ENCODE measurements at regions not wholly inside any gene's neighbourhood (a gene's known extent, or its start where the extent isn't known, plus 50 kb on each side); places are given as distances from the start of the nearest gene placed in this dataset.

GRCh38 chr15:46753946-46754345 is 963.4 kb upstream of the SEMA6D start (continued):
- no peak for TF ChIP-seq CTCF (IDR thresholded peaks at IDR 0.05 in 2 of 3, conservative IDR thresholded peaks at IDR 0.05 in 1 of 3; ENCODE audit: borderline replicate concordance in 1 of 3, insufficient read depth in 1 of 3, low read depth in 2 of 3, low read length in 2 of 3)

- Histone ChIP-seq H3K9me2 (ENCODE audit: insufficient read depth) (no peaks in the 10 kb centered on the region), H3K9ac (ENCODE audit: low read length) (no peak overlapping the region), H3K4me1 (ENCODE audit: control insufficient read depth in 1 of 2, insufficient read depth in 2 of 2, low read length in 2 of 2) (no peaks in the 10 kb centered on the region), H3K4me3 (replicated peaks in 1 of 2; ENCODE audit: low read depth in 1 of 2, low read length in 2 of 2) (no peak overlapping the region), H3K4me2 (ENCODE audit: low read length) (no peak overlapping the region), H3K36me3 (ENCODE audit: control insufficient read depth in 1 of 2, insufficient read depth in 2 of 2, low read length in 2 of 2) (no peaks in the 10 kb centered on the region), H2AFZ (ENCODE audit: low read depth, low read length, poor library complexity, severe bottlenecking) (no peak overlapping the region), H3K27me3 (ENCODE audit: insufficient read depth, low read length) (no peaks in the 10 kb centered on the region), H3K27ac (ENCODE audit: low read depth, low read length) (no peak overlapping the region), H3K9me3 (ENCODE audit: control insufficient read depth in 1 of 2, insufficient read depth in 1 of 2, low read depth in 1 of 2, low read length in 2 of 2) (peaks cover 16 to 18% of the 10 kb centered on the region in 2 experiments; a peak in 3 of 4 replicates), H4K20me1 (ENCODE audit: insufficient read depth) (no peaks in the 10 kb centered on the region), H3K79me2 (ENCODE audit: insufficient read depth, low read length) (no peaks in the 10 kb centered on the region)
- no TSS peak for BruUV-seq (replicated peaks)
- intact Hi-C loops (cut with micrococcal nuclease), result no loop called here
- DNase-seq (ENCODE audit: low read depth, low spot score) (no peak), ATAC-seq (no peak)
- TF ChIP-seq POLR2AphosphoS5 (IDR thresholded peaks at IDR 0.05; ENCODE audit: low read depth, low read length) (no peak), MAX (IDR thresholded peaks at IDR 0.05) (no peak)
- ChIA-PET CTCF (no interaction called here), POLR2A (no interaction called here), RAD21 (ENCODE audit: low non-redundant PET in 1 of 2, low total read pairs in 2 of 2, uncharacterized antibody in 2 of 2, unreplicated experiment in 2 of 2) (no interaction called here)
These were observed 954.2 kb upstream of the SEMA6D start for GRCh38 chr15:46763091-46763490.

GRCh38 chr15:46764851-46765250 is 952.5 kb upstream of the SEMA6D start:
- H3K4me2 ChIP-seq (ENCODE audit: low read length), result no peak overlapping the region
- ChIA-PET POLR2A (no interaction called here), RAD21 (ENCODE audit: low non-redundant PET in 1 of 2, low total read pairs in 2 of 2, uncharacterized antibody in 2 of 2, unreplicated experiment in 2 of 2) (no interaction called here), CTCF (no interaction called here)
- no peaks in the 10 kb centered on the region for H3K27me3 ChIP-seq (ENCODE audit: insufficient read depth, low read length)
- no peaks in the 10 kb centered on the region for H3K9me2 ChIP-seq (ENCODE audit: insufficient read depth)
- H2AFZ ChIP-seq (ENCODE audit: low read depth, low read length, poor library complexity, severe bottlenecking), result no peak overlapping the region
- no peaks in the 10 kb centered on the region for H4K20me1 ChIP-seq (ENCODE audit: insufficient read depth)
- DNase-seq (ENCODE audit: low read depth, low spot score) (no peak), ATAC-seq (no peak)
- intact Hi-C loops (cut with micrococcal nuclease), result no loop called here
- no TSS peak for BruUV-seq (replicated peaks)
- H3K9me3 ChIP-seq (ENCODE audit: control insufficient read depth in 1 of 2, insufficient read depth in 1 of 2, low read depth in 1 of 2, low read length in 2 of 2), result peaks cover 14 to 16% of the 10 kb centered on the region in 2 experiments; a peak in 2 of 4 replicates
- H3K4me3 ChIP-seq (replicated peaks in 1 of 2; ENCODE audit: low read depth in 1 of 2, low read length in 2 of 2), result no peak overlapping the region
- H3K79me2 ChIP-seq (ENCODE audit: insufficient read depth, low read length), result no peaks in the 10 kb centered on the region
- H3K9ac ChIP-seq (ENCODE audit: low read length), result no peak overlapping the region
- H3K27ac ChIP-seq (ENCODE audit: low read depth, low read length), result no peak overlapping the region
- H3K4me1 ChIP-seq (ENCODE audit: control insufficient read depth in 1 of 2, insufficient read depth in 2 of 2, low read length in 2 of 2), result no peaks in the 10 kb centered on the region
- no peaks in the 10 kb centered on the region for H3K36me3 ChIP-seq (ENCODE audit: control insufficient read depth in 1 of 2, insufficient read depth in 2 of 2, low read length in 2 of 2)
- no peak for TF ChIP-seq EZH2 (IDR thresholded peaks at IDR 0.05)
- TF ChIP-seq EZH2phosphoT487 (IDR thresholded peaks at IDR 0.05; ENCODE audit: borderline replicate concordance), result no peak
- TF ChIP-seq CBX3 (IDR thresholded peaks at IDR 0.05; ENCODE audit: low read depth), result no peak
- no peak for TF ChIP-seq ELF1 (IDR thresholded peaks at IDR 0.05; ENCODE audit: borderline replicate concordance, low read depth)
- no peak for TF ChIP-seq FOSL1 (IDR thresholded peaks at IDR 0.05; ENCODE audit: low read depth)
- TF ChIP-seq CTCF (IDR thresholded peaks at IDR 0.05 in 2 of 3, conservative IDR thresholded peaks at IDR 0.05 in 1 of 3; ENCODE audit: borderline replicate concordance in 1 of 3, insufficient read depth in 1 of 3, low read depth in 2 of 3, low read length in 2 of 3), result no peak
- TF ChIP-seq SIN3A (IDR thresholded peaks at IDR 0.05; ENCODE audit: low read depth), result no peak
- no peak for TF ChIP-seq POLR2AphosphoS5 (IDR thresholded peaks at IDR 0.05; ENCODE audit: low read depth, low read length)
- no peak for TF ChIP-seq RAD21 (IDR thresholded peaks at IDR 0.05; ENCODE audit: low read depth)
- TF ChIP-seq ZBTB33 (IDR thresholded peaks at IDR 0.05; ENCODE audit: extremely low read depth, insufficient replicate concordance, low read length), result no peak
- no peak for TF ChIP-seq MAX (IDR thresholded peaks at IDR 0.05)

Measured in HCT116 (cell line).